ENCODE measurements at regions not wholly inside any gene's neighbourhood (a gene's known extent, or its start where the extent isn't known, plus 50 kb on each side); places are given as distances from the start of the nearest gene placed in this dataset.
"Not testable (repeated sequence)": the region's sequence is repeated elsewhere in the genome, so short reads cannot be mapped to it uniquely, and the experiment has no call there.

DNA sequence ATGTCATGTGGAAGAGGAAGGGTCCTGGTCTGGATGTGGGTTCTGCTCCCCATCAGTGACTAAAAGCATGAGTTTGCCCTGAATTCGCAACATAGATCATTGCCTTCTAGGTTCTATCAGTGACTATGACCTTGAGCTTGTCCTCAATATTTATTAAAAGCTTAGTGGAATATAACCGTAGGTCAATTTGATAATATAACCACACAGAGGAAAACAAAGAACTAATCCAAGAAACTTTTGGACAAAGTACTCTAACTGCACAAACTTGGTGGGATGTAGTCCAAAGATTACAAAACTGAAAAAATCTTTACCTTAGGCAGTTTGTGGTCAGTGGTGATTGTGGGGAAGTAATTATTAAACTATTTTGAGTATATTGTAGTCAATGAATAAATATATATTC lies 152.9 kb downstream of the CYP26A1 start:
- ChIA-PET POLR2A (no interaction called here), CTCF (no interaction called here)
- H3K9me3 ChIP-seq (ENCODE audit: control insufficient read depth, insufficient read depth, low read length) = no peaks in the 10 kb centered on the region
- TF ChIP-seq, protein P1, sequence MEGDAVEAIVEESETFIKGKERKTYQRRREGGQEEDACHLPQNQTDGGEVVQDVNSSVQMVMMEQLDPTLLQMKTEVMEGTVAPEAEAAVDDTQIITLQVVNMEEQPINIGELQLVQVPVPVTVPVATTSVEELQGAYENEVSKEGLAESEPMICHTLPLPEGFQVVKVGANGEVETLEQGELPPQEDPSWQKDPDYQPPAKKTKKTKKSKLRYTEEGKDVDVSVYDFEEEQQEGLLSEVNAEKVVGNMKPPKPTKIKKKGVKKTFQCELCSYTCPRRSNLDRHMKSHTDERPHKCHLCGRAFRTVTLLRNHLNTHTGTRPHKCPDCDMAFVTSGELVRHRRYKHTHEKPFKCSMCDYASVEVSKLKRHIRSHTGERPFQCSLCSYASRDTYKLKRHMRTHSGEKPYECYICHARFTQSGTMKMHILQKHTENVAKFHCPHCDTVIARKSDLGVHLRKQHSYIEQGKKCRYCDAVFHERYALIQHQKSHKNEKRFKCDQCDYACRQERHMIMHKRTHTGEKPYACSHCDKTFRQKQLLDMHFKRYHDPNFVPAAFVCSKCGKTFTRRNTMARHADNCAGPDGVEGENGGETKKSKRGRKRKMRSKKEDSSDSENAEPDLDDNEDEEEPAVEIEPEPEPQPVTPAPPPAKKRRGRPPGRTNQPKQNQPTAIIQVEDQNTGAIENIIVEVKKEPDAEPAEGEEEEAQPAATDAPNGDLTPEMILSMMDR (IDR thresholded peaks at IDR 0.05; ENCODE audit: low read depth, low read length) = no peak
- H3K27me3 ChIP-seq (ENCODE audit: control insufficient read depth, insufficient read depth, low read length) = peaks cover 12% of the 10 kb centered on the region
- DNase-seq (ENCODE audit: low read depth, low spot score) = no peak
- no peak overlapping the region for H3K27ac ChIP-seq (ENCODE audit: low read depth, low read length)
- H3K4me3 ChIP-seq (ENCODE audit: low read depth, low read length) = no peak overlapping the region

DNA sequence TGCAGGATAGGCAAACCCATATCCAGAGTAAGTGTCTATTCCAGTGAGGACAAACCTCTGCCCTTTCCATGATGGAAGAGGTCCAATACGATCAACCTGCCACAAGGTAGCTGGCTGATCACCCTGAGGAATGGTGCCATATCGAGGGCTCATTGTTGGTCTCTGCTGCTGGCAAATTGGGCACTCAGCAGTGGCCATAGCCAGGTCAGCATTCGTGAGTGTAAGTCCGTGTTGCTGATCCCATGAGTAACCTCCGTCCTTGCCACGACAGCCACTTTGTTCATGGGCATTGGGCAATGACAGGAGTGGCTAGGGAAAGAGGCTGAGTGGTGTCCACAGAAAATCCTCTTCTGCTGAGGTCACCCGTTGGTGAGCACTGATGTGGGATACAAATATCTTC lies 156.9 kb downstream of the CYP26A1 start:
- H3K9me3 ChIP-seq (ENCODE audit: control insufficient read depth, insufficient read depth, low read length); H3K27ac ChIP-seq (ENCODE audit: low read depth, low read length); H3K4me3 ChIP-seq (ENCODE audit: low read depth, low read length); DNase-seq (ENCODE audit: low read depth, low spot score); CTCF ChIA-PET; H3K27me3 ChIP-seq (ENCODE audit: control insufficient read depth, insufficient read depth, low read length); POLR2A ChIA-PET: not testable (repeated sequence)

DNA sequence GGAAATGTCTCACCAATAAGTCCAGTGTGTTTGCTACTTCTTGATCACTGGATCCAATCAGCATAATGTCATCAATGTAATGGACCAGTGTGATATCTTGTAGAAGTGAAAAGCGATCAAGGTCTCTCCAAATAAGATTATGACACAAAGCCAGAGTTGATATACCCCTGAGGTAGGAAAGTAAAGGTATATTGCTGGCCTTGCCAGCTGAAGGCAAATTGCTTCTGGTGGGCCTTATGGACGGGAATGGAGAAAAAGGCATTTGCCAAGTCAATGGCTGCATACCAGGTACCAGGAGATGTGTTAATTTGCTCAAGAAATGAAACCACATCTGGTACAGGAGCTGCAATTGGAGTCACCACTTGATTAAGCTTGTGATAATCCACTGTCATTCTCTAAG lies 158.5 kb downstream of the CYP26A1 start:
- DNase-seq (ENCODE audit: low read depth, low spot score); H3K27ac ChIP-seq (ENCODE audit: low read depth, low read length); CTCF ChIA-PET; H3K27me3 ChIP-seq (ENCODE audit: control insufficient read depth, insufficient read depth, low read length); H3K4me3 ChIP-seq (ENCODE audit: low read depth, low read length); H3K9me3 ChIP-seq (ENCODE audit: control insufficient read depth, insufficient read depth, low read length); POLR2A ChIA-PET: not testable (repeated sequence)

DNA sequence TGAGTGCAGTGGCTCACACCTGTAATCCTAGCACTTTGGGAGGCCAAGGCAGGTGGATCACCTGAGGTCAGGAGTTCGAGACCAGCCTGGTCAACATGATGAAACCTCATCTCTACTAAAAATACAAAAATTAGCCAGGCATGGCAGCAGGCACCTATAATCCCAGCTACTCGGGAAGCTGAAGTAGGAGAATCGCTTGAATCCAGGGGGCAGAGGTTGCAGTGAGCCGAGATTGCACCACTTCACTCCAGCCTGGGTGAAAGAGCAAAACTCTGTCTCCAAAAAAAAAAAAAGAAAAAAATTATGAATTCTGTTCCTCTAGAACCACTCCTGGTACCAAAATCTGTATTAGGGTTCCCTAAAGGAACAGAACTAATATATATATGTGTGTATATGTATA lies 161.2 kb downstream of the CYP26A1 start:
- DNase-seq (ENCODE audit: low read depth, low spot score); CTCF ChIA-PET; POLR2A ChIA-PET; H3K4me3 ChIP-seq (ENCODE audit: low read depth, low read length); H3K27me3 ChIP-seq (ENCODE audit: control insufficient read depth, insufficient read depth, low read length); H3K9me3 ChIP-seq (ENCODE audit: control insufficient read depth, insufficient read depth, low read length); H3K27ac ChIP-seq (ENCODE audit: low read depth, low read length): not testable (repeated sequence)

DNA sequence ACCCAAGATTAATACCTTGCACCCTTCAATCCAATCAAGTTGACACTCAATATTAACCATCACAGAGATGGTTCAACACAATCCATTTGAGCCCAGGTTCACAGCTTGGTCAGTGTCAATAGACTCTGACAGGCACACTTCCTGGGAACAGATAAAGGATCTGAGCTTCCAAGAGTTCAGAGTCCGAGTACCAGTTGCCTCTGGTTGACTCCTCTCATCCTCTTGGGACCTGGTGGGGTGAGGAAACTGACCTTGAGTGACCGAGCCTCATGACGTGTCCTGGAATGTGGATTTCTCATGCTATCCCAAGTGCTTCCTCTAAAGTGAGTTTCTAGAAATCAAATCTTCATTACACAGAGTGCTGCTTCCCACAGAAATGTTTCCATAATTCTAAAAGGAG lies 162.0 kb downstream of the CYP26A1 start:
- TF ChIP-seq, protein P1 (IDR thresholded peaks at IDR 0.05; ENCODE audit: low read depth, low read length) = no peak
- Histone ChIP-seq H3K9me3 (ENCODE audit: control insufficient read depth, insufficient read depth, low read length) (no peaks in the 10 kb centered on the region), H3K27me3 (ENCODE audit: control insufficient read depth, insufficient read depth, low read length) (no peaks in the 10 kb centered on the region), H3K27ac (ENCODE audit: low read depth, low read length) (no peak overlapping the region), H3K4me3 (ENCODE audit: low read depth, low read length) (no peak overlapping the region)
- no peak for DNase-seq (ENCODE audit: low read depth, low spot score)
- POLR2A ChIA-PET = no interaction called here
- CTCF ChIA-PET = no interaction called here

DNA sequence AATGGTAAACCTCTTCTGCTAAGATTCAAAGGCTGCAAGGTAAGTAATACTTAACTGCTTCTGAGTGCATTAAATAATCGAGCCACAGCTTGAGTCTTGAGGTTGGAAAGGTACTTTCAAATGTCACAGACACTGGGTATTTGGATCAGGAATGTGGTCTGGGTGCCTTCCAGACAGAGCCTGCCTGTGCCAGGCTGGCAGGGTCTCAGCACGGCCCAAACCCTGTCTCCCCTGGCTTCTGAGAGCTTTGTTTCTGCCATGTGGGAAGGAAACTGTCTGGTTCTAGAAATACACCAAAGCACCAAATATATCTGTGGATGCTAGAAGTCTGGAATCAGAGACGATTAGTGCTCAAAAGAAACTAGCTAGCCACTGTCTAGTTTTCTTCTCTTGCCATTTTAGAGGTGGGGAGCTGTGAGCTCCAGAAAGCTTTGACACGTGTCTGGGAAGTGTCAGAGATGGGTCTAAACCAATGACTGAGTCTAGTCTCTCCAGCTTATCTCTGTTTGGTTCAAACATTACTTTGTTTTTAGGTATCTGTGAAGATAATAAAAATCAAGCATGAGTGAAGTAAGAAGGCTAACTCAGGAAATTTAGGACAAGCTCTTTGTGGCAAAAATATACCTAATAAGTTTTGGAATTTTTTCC lies 162.8 kb downstream of the CYP26A1 start:
- no peaks in the 10 kb centered on the region for H3K27me3 ChIP-seq (ENCODE audit: control insufficient read depth, insufficient read depth, low read length)
- H3K27ac ChIP-seq (ENCODE audit: low read depth, low read length) = no peak overlapping the region
- CTCF ChIA-PET = no interaction called here
- TF ChIP-seq, protein P1 (IDR thresholded peaks at IDR 0.05; ENCODE audit: low read depth, low read length) = no peak
- POLR2A ChIA-PET = no interaction called here
- H3K4me3 ChIP-seq (ENCODE audit: low read depth, low read length) = no peak overlapping the region
- no peak for DNase-seq (ENCODE audit: low read depth, low spot score)
- H3K9me3 ChIP-seq (ENCODE audit: control insufficient read depth, insufficient read depth, low read length) = no peaks in the 10 kb centered on the region

DNA sequence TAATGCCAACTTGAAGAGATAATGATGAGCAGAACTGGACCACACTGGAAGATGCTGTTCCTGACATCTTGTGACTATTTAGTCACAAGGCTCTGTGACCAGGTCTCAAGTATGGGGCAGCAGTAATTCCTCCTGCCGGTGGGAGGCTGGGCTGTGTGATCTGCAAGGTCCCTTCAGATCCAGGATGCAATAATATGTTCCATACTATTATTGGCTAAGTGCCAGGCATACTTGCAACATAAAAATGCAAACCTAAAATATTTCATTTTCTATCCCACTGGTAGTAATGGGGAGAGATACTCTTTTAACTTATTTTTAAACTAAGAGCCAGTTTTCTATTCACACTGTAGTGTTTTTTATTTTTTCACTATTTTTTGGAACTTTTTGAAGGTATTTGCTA lies 171.5 kb downstream of the CYP26A1 start:
- no peak for DNase-seq (ENCODE audit: low read depth, low spot score)
- ChIA-PET CTCF (interaction anchor here (1.6 kb wide), 1 partner anchor 165 kb away, joined by 3 read pairs; no protein-coding TSS in a partner anchor), POLR2A (no interaction called here)
- no peaks in the 10 kb centered on the region for H3K9me3 ChIP-seq (ENCODE audit: control insufficient read depth, insufficient read depth, low read length)
- H3K27me3 ChIP-seq (ENCODE audit: control insufficient read depth, insufficient read depth, low read length) = peaks cover 6% of the 10 kb centered on the region
- no peak overlapping the region for H3K4me3 ChIP-seq (ENCODE audit: low read depth, low read length)
- TF ChIP-seq, protein P1 (IDR thresholded peaks at IDR 0.05; ENCODE audit: low read depth, low read length) = no peak
- H3K27ac ChIP-seq (ENCODE audit: low read depth, low read length) = no peak overlapping the region

All from AG04450 (cell line).